Amygdala (tissue), 56 donors: ENCODE measurements at regions not wholly inside any gene's neighbourhood (a gene's known extent, or its start where the extent isn't known, plus 50 kb on each side); places are given as distances from the start of the nearest gene placed in this dataset.
A peak's percentile ranks its signal among the peaks of the same experiment; 100 is the strongest.

Experiments used
- DNase-seq, 56 donors: peaks; one replicate each; lab custom pipeline; 2025; lab: John Stamatoyannopoulos, UW

DNA sequence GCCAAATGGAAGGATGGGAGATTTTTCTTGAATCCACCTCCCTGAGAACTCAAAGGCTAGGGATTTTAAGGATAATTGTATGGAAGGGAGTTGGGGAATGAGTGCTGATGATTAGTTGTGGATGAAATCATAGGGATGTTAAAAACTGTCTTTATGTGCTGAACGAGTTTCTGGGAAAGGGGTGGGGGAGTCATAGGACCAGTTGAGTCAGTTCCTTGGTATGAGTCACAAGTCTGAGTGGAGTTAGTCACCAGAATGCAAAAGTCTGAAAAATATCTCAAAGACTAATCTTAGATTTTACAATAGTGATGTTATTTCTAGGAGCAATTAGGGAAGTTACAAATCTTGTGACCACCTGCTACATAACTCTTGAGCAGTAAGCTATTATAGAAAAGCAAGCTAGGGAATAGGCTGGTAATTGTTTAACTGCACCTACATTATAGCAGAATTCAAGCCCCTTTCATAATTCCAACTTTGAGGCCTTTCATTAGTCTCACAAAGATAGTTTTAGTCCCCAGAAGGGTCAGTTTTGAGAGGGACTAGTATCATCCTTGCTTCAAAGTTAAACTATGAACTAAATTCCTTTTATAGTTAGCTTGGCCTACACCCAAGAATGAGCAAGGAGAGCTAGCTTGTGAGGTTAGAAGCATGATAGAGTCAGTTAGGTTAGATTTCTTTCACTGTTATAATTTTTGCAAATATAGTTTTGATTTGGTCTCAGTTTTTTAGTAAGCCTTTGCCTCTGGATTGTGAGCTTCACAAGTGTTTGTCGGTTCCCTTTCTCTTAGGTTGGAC, 668.0 kb downstream of the ETS1 start:
- no peak for DNase-seq

DNA sequence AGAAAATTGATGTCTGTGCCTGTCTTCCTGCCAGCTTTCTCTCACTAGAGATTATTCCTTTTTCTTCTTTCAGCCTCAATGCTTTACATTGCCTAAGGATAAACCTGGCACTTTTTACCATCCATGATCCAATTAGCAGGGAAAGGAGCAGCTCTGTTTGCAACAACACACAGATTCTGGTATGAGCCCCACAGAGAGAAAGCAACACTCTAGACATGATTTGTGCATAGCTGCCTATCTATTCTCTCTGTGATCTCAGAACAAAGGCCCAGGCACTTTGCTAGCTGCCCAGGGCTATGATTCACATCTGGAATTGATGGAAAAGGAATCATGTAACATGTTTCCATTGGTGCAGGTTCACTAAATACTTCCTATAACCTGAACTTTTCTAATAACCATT, 685.0 kb downstream of the ETS1 start:
- no peak for DNase-seq

DNA sequence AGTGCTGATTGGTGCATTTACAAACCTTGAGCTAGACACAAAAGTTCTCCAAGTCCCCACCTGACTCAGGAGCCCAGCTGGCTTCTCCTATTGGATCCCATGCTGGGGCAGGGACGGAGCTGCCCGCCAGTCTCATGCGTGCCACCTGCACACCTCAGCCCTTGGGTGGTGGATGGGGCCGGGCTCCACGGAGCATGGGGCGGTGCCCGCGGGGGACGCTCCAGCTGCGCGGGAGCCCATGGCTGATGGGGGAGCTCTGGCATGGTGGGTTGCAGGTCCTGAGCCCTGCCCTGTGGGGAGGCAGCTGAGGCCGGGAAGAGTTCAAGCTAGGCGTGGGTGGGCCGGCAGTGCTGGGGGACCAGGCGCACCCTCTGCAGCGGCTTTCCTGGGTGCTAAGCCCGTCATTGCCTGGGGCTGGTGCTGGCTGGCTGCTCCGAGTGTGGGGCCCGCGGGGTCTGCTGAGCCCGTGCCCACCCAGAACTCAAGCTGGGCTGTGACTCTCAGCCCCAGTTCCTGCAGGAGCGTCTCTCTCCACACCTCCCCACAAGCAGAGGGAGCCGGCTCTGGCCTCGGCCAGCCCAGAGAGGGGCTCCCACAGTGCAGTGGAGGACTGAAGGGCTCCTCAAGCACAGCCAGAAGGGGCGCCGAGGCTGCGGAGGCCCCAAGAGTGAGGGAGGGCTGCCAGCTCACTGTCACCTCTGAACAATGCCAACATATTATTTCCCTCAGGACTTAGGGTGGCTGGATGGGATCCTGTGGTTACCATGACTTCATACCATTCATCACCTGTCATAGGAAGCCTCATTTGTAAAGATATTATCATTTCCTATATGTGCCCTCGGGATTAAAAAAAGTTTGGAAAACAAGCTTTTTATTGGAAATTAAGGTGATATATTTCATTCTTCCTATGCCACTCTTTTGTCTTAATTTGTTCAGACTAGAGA, 688.7 kb downstream of the ETS1 start:
- DNase-seq = no peak

DNA sequence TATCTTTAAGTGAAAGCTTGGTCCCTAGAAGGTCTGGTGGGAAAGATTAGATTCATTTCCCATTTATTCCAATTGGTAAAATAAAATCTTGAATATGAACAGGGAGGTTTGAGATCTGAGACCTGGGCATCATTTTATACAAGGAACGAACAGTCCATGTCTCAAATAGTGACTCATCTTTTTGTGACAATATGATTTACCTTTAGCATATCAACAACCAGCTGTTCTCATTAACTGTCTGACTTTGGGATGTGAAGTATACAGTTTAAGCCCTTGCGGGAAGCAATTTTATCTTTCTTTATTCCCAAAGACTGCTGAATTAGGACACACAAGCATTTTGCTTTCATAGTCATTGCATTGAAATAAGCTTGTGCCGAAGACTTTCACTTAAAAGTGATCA, 691.6 kb downstream of the ETS1 start:
- DNase-seq = no peak

DNA sequence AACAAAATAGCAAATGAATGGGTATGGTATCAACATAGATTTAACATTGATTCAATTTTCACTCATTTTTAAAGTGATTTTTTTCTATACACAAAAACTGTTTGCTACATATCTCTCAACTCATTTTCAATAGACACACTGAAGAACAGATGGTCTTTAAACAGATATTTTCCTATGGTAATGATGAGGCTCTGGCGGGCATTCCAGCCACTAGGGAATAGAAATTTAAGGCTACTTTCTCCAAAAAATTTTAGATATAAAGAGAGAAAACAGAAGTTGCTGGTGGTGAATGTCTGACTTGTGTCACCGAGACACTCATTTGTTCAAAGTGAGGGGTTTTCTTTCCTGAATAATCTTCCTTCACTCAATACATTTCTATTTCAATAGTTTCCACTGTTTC, 693.0 kb downstream of the ETS1 start:
- no peak for DNase-seq

DNA sequence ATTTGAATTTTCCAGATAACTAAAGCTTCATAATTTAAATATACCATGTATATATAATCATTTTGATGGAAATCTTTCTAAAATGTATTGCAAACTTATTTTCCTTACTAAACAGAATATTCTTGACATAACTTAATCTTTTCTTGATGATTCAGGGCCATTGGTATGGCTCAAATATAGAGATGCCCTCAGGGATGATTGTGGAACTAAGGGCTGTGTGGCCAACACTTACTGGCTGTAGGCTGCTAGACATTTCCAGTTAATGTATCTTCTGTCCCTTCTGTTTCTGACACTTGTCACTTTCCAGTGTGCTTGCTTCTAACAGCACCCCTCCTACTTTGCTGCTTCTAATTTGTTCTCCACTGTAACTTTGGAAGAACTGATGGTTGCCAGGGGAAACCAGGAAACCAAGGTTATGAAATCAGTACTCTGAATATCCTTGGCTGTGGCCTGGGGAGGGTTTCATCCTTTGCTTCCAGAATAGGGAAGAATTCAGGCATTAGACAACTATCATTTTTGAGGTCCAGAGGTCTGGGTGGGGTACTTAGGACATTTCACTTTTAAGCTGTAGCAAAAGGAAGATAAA, 697.2 kb downstream of the ETS1 start:
- no peak for DNase-seq

DNA sequence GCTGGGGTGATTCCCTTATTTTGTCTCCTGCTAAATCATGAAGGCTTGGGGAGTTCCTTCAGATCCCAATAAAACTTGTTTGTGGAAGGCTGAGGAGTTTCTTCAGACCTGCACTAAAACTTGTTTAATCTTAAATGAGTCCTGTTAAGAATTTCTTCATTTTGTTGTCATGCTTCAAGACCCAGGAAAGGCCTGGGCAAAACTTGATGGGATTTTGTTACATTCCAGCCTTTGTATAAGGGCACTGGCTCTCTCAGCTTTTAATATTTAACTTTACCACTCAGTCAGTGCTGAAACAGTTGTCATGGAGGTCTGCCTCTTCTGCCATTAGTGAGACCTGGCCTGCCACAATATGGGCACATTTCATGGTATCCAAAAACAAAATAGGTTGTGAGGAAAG, 699.0 kb downstream of the ETS1 start:
- no peak for DNase-seq

DNA sequence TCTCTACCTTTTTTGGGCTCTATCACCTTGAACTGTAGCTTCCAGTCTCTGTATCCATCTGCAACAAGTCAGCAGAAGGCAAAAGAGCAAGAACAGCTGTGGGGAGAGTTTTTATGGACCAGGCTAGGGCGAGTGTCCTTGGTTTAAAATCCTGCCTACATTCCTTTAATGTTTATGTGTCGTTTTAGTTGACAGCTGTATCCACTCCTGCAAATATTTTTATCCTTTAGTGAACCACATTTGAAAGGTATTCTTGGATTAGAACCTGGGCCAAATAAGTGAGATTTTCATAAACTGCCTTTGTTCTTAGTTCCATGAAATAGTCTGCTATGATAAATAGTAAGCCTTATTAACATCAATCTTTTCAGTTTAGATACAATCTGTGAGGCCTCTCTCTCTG, 712.2 kb downstream of the ETS1 start:
- DNase-seq = no peak

DNA sequence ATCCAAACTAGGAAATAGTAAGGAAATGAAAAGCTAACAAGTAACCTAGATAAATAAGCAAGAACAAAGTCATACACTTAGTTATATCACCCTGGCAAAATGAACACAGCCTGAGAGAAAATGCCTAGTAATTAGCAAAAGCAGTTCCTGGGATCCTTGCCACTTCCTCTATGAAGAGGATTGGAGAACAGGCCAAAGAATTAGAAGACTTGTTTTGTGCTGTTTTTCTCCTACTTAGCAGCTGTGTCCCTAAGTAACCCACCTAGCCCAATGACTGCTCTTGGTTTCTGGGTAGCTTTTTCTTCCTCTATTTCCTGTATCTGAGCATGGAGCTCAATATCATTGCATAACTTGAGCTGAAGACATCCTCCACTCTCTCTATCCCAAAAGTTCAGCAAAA, 713.9 kb downstream of the ETS1 start:
- DNase-seq = peak in 2 of 56 donors; percentile 2 to 5

DNA sequence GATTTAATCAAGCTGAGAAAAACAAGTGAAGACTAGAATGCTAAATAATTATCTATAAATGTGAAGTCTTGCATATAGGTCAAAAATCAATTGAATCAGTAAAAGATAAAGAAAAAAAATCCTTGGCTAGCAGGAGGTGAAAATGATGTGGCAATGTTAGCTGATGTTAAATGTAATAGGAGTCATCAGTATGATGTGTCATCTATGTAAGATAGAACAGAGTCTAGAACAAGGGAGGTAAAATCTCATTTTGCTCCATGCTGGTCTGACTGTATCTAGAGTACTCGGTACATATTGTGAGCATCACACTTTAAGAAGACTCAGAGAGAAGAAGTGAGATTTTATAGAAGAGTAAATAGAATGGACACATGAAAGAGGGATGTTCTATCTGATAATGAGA, 721.2 kb downstream of the ETS1 start:
- DNase-seq = no peak

DNA sequence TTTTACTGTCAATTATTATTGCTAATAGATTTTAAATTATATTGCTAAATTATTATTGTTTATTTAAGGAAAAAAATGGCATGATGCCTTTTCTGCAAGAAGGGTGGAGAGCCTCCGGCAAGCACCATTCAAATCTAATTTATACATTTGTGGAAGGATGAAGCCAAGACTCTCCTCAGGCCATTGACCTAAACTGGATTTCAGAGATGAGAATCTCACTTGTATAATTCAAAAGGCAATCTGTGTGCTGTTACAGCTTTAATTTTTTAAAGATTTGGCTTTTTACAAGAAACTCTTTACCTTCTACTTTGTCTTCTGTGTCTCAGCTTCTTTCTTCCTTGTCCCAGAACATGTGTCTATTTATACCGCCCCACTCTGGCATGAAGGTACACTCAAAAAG, 722.5 kb downstream of the ETS1 start:
- no peak for DNase-seq

DNA sequence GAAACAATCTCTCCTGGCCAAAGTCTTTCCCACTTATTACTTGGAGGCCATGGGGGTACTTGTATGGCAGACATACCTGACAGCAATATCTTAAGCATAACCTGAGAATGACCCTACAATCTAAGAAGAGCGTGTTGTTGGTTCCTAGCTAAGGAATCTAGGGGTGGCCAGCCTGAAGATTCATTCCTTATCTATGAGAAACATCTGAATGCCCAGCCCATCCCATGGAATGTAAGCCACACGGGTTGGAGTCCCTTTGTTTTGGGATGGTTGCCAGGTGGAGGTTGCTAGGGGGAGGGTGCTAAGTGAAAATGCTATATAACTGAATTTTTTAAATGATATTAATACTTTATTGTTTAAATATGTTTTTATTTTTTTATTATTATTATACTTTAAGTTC, 725.0 kb downstream of the ETS1 start:
- DNase-seq = no peak

DNA sequence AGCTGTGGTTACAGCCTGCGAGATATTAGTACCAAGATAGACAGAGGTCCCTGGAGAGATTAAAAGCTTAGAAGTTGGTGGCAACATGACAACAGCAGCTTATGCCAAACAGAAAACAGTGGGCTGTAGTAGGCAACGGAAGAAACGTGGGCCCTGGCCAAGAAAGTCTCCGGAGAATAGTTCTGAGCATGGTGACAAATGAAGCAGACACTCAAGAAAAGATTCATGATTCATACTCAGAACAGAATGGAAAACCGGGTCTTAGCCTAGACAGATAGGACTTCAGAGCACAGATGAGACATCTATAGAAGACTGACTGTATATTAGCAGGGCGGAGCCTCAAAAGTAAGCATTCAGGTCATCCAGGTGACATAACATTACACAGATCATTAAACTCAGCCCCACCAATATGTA, 727.4 kb downstream of the ETS1 start:
- peak in 2 of 56 donors; percentile 8 to 15 for DNase-seq

DNA sequence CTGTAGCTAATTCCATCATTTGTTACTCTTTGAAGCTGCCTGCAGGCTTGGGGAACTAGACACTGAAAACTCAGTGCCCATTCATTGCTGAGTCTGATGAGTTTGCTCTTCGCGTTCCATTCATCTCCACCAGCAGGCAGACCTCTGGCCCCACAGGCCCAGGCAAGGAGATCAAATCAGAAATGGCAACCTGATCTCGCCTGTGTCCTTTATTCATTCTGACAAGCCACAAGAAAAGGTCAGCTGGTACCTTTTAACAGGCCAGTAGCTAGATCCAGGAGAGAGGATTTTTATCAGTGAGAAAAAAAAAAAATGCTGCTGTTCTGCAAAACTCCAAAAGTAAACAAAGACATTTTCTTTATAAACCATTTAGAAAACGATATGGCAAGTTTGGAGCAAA, 742.5 kb downstream of the ETS1 start:
- no peak for DNase-seq

DNA sequence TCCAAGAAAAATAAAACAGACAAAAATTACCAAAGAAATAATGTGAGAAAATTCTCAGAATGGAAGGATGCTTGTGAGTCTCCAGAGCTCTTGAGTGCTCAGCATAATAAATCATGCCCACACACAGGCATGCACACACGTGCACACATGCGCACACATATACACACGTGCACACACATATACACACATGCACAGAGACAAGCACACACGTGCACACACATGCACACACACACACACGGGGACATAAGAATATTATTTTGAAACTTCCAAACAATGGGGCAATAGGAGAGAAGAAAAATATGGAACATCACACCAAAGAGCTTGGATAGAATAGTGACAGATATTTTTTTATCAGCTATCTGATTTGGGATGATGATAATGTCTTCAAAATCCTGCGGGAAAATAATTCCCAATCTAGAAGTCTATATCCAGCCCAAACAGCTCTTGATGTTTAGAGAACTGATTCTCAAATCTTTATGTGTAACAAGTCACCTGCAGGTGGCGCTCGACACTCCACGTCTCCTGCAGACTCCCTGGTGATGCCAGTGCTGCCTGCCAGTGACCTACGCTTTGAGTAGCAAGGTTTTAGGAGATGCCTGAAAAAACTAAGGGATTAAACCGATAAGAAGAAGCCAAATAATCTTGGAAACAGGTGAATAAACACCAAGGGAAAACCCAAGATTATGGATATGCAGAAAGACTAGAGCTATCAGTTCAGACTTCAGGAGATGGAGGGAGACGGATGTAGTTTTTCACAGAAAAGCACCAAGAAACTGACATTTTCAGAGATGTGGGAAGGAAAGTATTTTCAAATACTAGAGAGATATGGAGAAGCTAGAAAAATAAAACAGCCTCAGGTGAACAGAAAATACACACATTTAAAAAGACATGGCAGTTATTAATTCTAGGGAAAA, 743.6 kb downstream of the ETS1 start:
- peak in 47 of 56 donors; percentile 1 to 83 (median 33) for DNase-seq

DNA sequence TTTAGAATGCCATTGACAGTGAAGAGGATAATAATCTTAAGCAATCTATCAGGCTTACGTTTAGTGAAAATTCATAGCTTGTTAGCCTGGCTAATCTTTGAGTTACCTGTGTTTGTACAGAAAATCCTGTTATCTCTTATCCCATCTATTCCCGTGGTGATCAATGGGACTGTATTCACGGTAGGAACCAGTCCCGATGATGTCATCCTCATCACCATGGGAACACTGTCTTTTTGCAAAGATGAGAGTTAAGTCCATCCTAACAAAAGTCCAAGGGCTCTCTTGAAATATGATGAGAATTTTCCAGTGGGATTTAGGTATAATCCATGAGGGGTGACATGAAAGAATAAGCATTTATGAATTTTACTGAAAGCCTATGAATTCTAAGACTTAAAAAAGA, 762.2 kb downstream of the ETS1 start:
- no peak for DNase-seq

DNA sequence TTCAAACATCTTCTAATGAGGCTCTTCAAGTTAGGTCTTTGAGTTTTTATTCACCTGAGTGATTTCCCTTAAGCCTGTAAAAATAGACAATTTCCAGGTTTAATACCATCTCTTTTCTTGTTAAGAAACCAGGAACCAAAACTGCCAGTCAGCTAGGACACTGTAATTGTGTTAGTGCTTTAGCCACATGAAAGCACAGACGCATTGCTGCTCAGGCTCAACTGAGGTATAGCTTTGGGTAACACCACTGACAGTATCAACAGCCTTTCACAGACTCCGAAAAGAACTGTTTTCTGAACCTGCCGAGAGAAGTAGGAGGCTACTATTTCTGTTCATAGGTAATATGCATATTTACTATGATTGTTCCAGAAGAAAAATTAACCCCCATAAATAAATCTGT, 768.7 kb downstream of the ETS1 start:
- DNase-seq = no peak

DNA sequence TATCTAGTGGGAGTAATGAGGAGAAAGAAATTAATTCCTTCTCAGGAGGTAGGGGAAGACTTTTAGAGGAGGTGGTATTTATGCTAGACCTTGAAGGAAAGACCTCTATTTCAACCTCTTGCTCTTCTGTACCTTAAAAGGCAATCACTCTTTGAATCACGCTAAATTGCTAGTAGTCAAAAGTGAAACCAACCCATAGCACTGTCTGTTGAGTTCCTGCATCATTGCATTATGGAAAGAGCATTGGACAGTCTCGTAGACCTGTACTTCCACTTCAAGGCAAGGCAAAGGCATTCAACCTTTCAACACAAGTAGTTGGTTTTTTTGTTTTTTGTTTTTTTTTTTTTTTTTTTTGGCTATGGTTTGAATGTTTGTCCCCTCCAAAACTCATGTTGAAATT, 770.4 kb downstream of the ETS1 start:
- DNase-seq = no peak

DNA sequence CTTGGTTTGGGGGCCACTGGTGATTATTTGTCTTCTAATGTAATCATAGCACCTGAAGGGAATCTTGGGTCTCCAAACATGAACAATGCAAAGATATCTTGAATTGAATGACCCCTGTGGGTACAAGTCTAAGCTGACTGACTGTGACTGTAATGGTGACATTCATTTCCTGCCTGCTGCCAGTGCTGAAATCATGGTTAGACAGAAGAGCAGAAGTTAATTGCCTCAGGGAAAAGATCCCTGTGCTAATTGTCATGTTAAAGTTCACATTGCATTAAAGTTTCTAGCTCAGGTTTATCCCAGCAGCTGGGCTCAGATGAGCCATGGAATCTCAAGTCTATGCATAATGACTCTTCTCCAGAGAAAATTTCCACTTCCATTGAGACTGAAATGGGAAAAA, 772.0 kb downstream of the ETS1 start:
- DNase-seq = no peak

DNA sequence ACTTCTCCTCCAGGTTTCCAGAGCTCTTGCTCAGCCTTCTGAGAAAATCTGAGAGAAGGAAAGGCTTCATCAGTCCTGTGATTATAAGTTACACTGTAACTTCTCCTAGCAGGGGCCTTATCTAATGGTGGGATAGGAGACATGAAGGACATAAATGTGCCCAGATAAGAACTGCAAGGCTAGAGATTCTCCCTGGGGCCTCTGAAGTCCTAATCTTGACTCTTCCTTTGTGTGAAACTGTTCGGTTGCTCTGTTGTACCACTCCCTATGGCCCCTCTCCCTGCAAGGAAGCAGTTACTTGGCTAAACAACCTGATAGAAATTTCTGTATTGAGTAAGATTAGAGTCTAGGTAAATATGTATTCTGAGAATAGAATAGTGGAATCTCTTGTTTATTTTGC, 780.9 kb downstream of the ETS1 start:
- no peak for DNase-seq
